ENCODE measurements at regions not wholly inside any gene's neighbourhood (a gene's known extent, or its start where the extent isn't known, plus 50 kb on each side); places are given as distances from the start of the nearest gene placed in this dataset.
"Not testable (repeated sequence)": the region's sequence is repeated elsewhere in the genome, so short reads cannot be mapped to it uniquely, and the experiment has no call there.

GRCh38 chr6:51485869-51486268 is 601.5 kb downstream of the PKHD1 start:
- TF ChIP-seq POLR2AphosphoS5, CTCF (IDR thresholded peaks at IDR 0.05): not testable (repeated sequence)

Data from stomach (tissue), 4 donors.